ENCODE measurements at regions not wholly inside any gene's neighbourhood (a gene's known extent, or its start where the extent isn't known, plus 50 kb on each side); places are given as distances from the start of the nearest gene placed in this dataset.

GRCh38 chr10:44177610-44178009 lies 207.3 kb downstream of the CXCL12 start:
- H3K4me3 ChIP-seq (ENCODE audit: low read depth, low read length), result no peak overlapping the region
- no peak for TF ChIP-seq CTCF (conservative IDR thresholded peaks at IDR 0.05; ENCODE audit: low read depth, low read length)
- no peak for DNase-seq (ENCODE audit: low read depth)

GRCh38 chr10:44176311-44176710 lies 208.6 kb downstream of the CXCL12 start:
- DNase-seq (ENCODE audit: low read depth), result no peak
- TF ChIP-seq CTCF (conservative IDR thresholded peaks at IDR 0.05; ENCODE audit: low read depth, low read length), result no peak
- H3K4me3 ChIP-seq (ENCODE audit: low read depth, low read length), result no peak overlapping the region

- TF ChIP-seq CTCF (conservative IDR thresholded peaks at IDR 0.05; ENCODE audit: low read depth, low read length), result no peak
- DNase-seq (ENCODE audit: low read depth), result no peak
- H3K4me3 ChIP-seq (ENCODE audit: low read depth, low read length), result no peak overlapping the region
These were observed 211.3 kb downstream of the CXCL12 start for GRCh38 chr10:44173608-44173894.

- H3K4me3 ChIP-seq (ENCODE audit: low read depth, low read length), result no peak overlapping the region
- TF ChIP-seq CTCF (conservative IDR thresholded peaks at IDR 0.05; ENCODE audit: low read depth, low read length), result no peak
- DNase-seq (ENCODE audit: low read depth), result no peak
These were observed 211.9 kb downstream of the CXCL12 start for GRCh38 chr10:44172883-44173607.

- H3K4me3 ChIP-seq (ENCODE audit: low read depth, low read length), result no peak overlapping the region
- no peak for TF ChIP-seq CTCF (conservative IDR thresholded peaks at IDR 0.05; ENCODE audit: low read depth, low read length)
- no peak for DNase-seq (ENCODE audit: low read depth)
These were observed 213.1 kb downstream of the CXCL12 start for GRCh38 chr10:44171765-44172164.

- TF ChIP-seq CTCF (conservative IDR thresholded peaks at IDR 0.05; ENCODE audit: low read depth, low read length), result no peak
- no peak overlapping the region for H3K4me3 ChIP-seq (ENCODE audit: low read depth, low read length)
- DNase-seq (ENCODE audit: low read depth), result no peak
These were observed 216.4 kb downstream of the CXCL12 start for GRCh38 chr10:44168478-44168877.

- DNase-seq (ENCODE audit: low read depth), result no peak
- TF ChIP-seq CTCF (conservative IDR thresholded peaks at IDR 0.05; ENCODE audit: low read depth, low read length), result no peak
- H3K4me3 ChIP-seq (ENCODE audit: low read depth, low read length), result no peak overlapping the region
These were observed 217.1 kb downstream of the CXCL12 start for GRCh38 chr10:44167752-44168151.

Data from choroid plexus epithelial cell (primary cell).